ENCODE measurements at regions not wholly inside any gene's neighbourhood (a gene's known extent, or its start where the extent isn't known, plus 50 kb on each side); places are given as distances from the start of the nearest gene placed in this dataset.

DNA sequence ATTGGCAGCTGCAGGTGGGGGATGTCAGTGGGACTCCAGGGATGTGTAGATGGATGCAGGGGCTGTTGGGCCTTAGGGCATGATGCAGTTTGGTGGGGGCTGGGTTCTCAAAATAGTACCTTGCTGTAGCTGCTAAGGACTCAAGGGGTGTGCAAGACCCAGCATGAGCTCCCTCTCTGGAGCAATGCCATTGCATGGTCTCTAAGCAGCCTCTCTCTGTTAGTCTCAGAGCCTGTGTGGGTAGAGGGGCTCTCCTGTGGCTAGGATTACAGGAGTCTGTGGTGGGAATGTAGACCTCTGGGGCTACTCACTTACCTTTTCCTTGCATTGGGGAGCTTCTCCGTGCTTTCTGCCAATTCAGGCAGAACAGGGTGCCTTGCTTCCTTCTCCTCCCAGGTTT, 228.9 kb downstream of the LPIN1 start:
- Histone ChIP-seq H3K9me3 (replicated peaks; ENCODE audit: control insufficient read depth, insufficient read depth, low read length) (no peaks in the 10 kb centered on the region), H3K27ac (ENCODE audit: insufficient read depth, low read depth, low read length) (no peak overlapping the region), H3K4me2 (ENCODE audit: insufficient read depth, low read length) (no peak overlapping the region), H3K36me3 (ENCODE audit: control insufficient read depth in 2 of 2, extremely low read depth in 1 of 2, insufficient read depth in 2 of 2, low read length in 2 of 2) (no peaks in the 10 kb centered on the region), H3K79me2 (ENCODE audit: control insufficient read depth, insufficient read depth, low read length) (no peaks in the 10 kb centered on the region), H3K27me3 (ENCODE audit: control insufficient read depth in 2 of 2, insufficient read depth in 2 of 2, low read length in 2 of 2) (peaks cover 0 to 3% of the 10 kb centered on the region in 2 experiments), H2AFZ (ENCODE audit: low read depth, low read length) (no peak overlapping the region), H3K4me3 (replicated peaks in 1 of 3; ENCODE audit: insufficient read depth in 1 of 3, low read depth in 1 of 3, low read length in 3 of 3) (no peak overlapping the region), H3K4me1 (ENCODE audit: control insufficient read depth, extremely low read depth, insufficient read depth, low read length) (no peaks in the 10 kb centered on the region), H3K9me1 (replicated peaks; ENCODE audit: control insufficient read depth, extremely low read depth, insufficient read depth, low read length) (no peaks in the 10 kb centered on the region), H3K9ac (replicated peaks; ENCODE audit: extremely low read depth, insufficient read depth, low read length) (no peak overlapping the region), H4K20me1 (replicated peaks; ENCODE audit: control insufficient read depth, extremely low read depth, insufficient read depth, low read length) (no peaks in the 10 kb centered on the region)
- intact Hi-C loops (cut with micrococcal nuclease) (no loop called here), dilution Hi-C loops (cut with MboI; ENCODE audit: extremely low pct_ligation_motif_present, low sequenced_read_pairs) (no loop called here)
- CTCF ChIA-PET: no interaction called here
- DNase-seq (ENCODE audit: low read depth, low spot score) (no peak), FAIRE-seq (no peak)
- TF ChIP-seq, protein P1, sequence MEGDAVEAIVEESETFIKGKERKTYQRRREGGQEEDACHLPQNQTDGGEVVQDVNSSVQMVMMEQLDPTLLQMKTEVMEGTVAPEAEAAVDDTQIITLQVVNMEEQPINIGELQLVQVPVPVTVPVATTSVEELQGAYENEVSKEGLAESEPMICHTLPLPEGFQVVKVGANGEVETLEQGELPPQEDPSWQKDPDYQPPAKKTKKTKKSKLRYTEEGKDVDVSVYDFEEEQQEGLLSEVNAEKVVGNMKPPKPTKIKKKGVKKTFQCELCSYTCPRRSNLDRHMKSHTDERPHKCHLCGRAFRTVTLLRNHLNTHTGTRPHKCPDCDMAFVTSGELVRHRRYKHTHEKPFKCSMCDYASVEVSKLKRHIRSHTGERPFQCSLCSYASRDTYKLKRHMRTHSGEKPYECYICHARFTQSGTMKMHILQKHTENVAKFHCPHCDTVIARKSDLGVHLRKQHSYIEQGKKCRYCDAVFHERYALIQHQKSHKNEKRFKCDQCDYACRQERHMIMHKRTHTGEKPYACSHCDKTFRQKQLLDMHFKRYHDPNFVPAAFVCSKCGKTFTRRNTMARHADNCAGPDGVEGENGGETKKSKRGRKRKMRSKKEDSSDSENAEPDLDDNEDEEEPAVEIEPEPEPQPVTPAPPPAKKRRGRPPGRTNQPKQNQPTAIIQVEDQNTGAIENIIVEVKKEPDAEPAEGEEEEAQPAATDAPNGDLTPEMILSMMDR (IDR thresholded peaks at IDR 0.05; ENCODE audit: extremely low read depth in 1 of 2, insufficient read depth in 1 of 2, low read depth in 1 of 2, low read length in 2 of 2): no peak
- TF ChIP-seq EZH2 (IDR thresholded peaks at IDR 0.05; ENCODE audit: borderline replicate concordance, low read depth, low read length, severe bottlenecking): no peak
- no peak for TF ChIP-seq GATA2 (IDR thresholded peaks at IDR 0.05; ENCODE audit: insufficient read depth, insufficient read length, low read depth, low read length)
- no peak for TF ChIP-seq FOS (IDR thresholded peaks at IDR 0.05; ENCODE audit: borderline replicate concordance, insufficient read depth, low read length)
- no peak for TF ChIP-seq JUN (IDR thresholded peaks at IDR 0.05; ENCODE audit: borderline replicate concordance, insufficient read depth, insufficient read length, low read depth)
- TF ChIP-seq POLR2A (IDR thresholded peaks at IDR 0.05; ENCODE audit: low read depth, low read length): no peak
- no peak for TF ChIP-seq POLR2AphosphoS5 (IDR thresholded peaks at IDR 0.05; ENCODE audit: insufficient read depth, low read depth, low read length)
- no peak for TF ChIP-seq MYC (IDR thresholded peaks at IDR 0.05; ENCODE audit: low read depth, low read length)
- TF ChIP-seq, protein P2, sequence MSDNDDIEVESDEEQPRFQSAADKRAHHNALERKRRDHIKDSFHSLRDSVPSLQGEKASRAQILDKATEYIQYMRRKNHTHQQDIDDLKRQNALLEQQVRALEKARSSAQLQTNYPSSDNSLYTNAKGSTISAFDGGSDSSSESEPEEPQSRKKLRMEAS (IDR thresholded peaks at IDR 0.05; ENCODE audit: insufficient read depth, insufficient read length): no peak
- POLR2A ChIA-PET: no interaction called here
- no TSS peak for BruUV-seq (replicated peaks)

All from endothelial cell of umbilical vein (primary cell).